ENCODE measurements at regions not wholly inside any gene's neighbourhood (a gene's known extent, or its start where the extent isn't known, plus 50 kb on each side); places are given as distances from the start of the nearest gene placed in this dataset.

- H3K36me3 ChIP-seq (ENCODE audit: control insufficient read depth, insufficient read depth, low read length, severe bottlenecking): no peaks in the 10 kb centered on the region
- no peak for DNase-seq (ENCODE audit: low read depth)
- peaks cover 6% of the 10 kb centered on the region for H3K27me3 ChIP-seq (replicated peaks; ENCODE audit: control insufficient read depth, insufficient read depth, low read length)
- no peaks in the 10 kb centered on the region for H3K4me1 ChIP-seq (ENCODE audit: control insufficient read depth, insufficient read depth, low read length)
- no peaks in the 10 kb centered on the region for H3K9me3 ChIP-seq (ENCODE audit: control insufficient read depth, low read length)
- no peak overlapping the region for H3K9ac ChIP-seq (ENCODE audit: low read length)
- no peak overlapping the region for H3K4me3 ChIP-seq (ENCODE audit: low read length)
These were observed 321.5 kb downstream of the MAP2K4 start for GRCh38 chr17:12342161-12342560.

GRCh38 chr17:12342609-12343435 is 322.1 kb downstream of the MAP2K4 start:
- DNase-seq (ENCODE audit: low read depth): no peak
- Histone ChIP-seq H3K4me3 (ENCODE audit: low read length) (no peak overlapping the region), H3K4me1 (ENCODE audit: control insufficient read depth, insufficient read depth, low read length) (no peaks in the 10 kb centered on the region), H3K9ac (ENCODE audit: low read length) (no peak overlapping the region), H3K36me3 (ENCODE audit: control insufficient read depth, insufficient read depth, low read length, severe bottlenecking) (no peaks in the 10 kb centered on the region), H3K9me3 (ENCODE audit: control insufficient read depth, low read length) (no peaks in the 10 kb centered on the region), H3K27me3 (replicated peaks; ENCODE audit: control insufficient read depth, insufficient read depth, low read length) (peaks cover 6% of the 10 kb centered on the region)

GRCh38 chr17:12348476-12348875 is 317.2 kb upstream of the MYOCD start:
- Histone ChIP-seq H3K27me3 (replicated peaks; ENCODE audit: control insufficient read depth, insufficient read depth, low read length) (no peaks in the 10 kb centered on the region), H3K9me3 (ENCODE audit: control insufficient read depth, low read length) (no peaks in the 10 kb centered on the region), H3K36me3 (ENCODE audit: control insufficient read depth, insufficient read depth, low read length, severe bottlenecking) (no peaks in the 10 kb centered on the region), H3K9ac (ENCODE audit: low read length) (no peak overlapping the region), H3K4me1 (ENCODE audit: control insufficient read depth, insufficient read depth, low read length) (no peaks in the 10 kb centered on the region), H3K4me3 (ENCODE audit: low read length) (no peak overlapping the region)
- DNase-seq (ENCODE audit: low read depth): peak; percentile 29

GRCh38 chr17:12349297-12349696 is 316.4 kb upstream of the MYOCD start:
- no peaks in the 10 kb centered on the region for H3K36me3 ChIP-seq (ENCODE audit: control insufficient read depth, insufficient read depth, low read length, severe bottlenecking)
- no peak for DNase-seq (ENCODE audit: low read depth)

GRCh38 chr17:12352127-12352526 is 313.6 kb upstream of the MYOCD start:
- Histone ChIP-seq H3K27me3 (replicated peaks; ENCODE audit: control insufficient read depth, insufficient read depth, low read length) (no peaks in the 10 kb centered on the region), H3K9me3 (ENCODE audit: control insufficient read depth, low read length) (peaks cover 3% of the 10 kb centered on the region), H3K4me3 (ENCODE audit: low read length) (no peak overlapping the region), H3K36me3 (ENCODE audit: control insufficient read depth, insufficient read depth, low read length, severe bottlenecking) (no peaks in the 10 kb centered on the region), H3K4me1 (ENCODE audit: control insufficient read depth, insufficient read depth, low read length) (no peaks in the 10 kb centered on the region), H3K9ac (ENCODE audit: low read length) (no peak overlapping the region)
- DNase-seq (ENCODE audit: low read depth): no peak

More at GRCh38 chr17:12349297-12349696, 316.4 kb upstream of the MYOCD start:
- Histone ChIP-seq H3K9me3 (ENCODE audit: control insufficient read depth, low read length) (no peaks in the 10 kb centered on the region), H3K4me1 (ENCODE audit: control insufficient read depth, insufficient read depth, low read length) (no peaks in the 10 kb centered on the region), H3K9ac (ENCODE audit: low read length) (no peak overlapping the region), H3K4me3 (ENCODE audit: low read length) (no peak overlapping the region), H3K27me3 (replicated peaks; ENCODE audit: control insufficient read depth, insufficient read depth, low read length) (no peaks in the 10 kb centered on the region)

- no peaks in the 10 kb centered on the region for H3K36me3 ChIP-seq (ENCODE audit: control insufficient read depth, insufficient read depth, low read length, severe bottlenecking)
- H3K9me3 ChIP-seq (ENCODE audit: control insufficient read depth, low read length): peaks cover 3% of the 10 kb centered on the region
- H3K9ac ChIP-seq (ENCODE audit: low read length): no peak overlapping the region
- DNase-seq (ENCODE audit: low read depth): no peak
- H3K27me3 ChIP-seq (replicated peaks; ENCODE audit: control insufficient read depth, insufficient read depth, low read length): peaks cover 6% of the 10 kb centered on the region
- H3K4me3 ChIP-seq (ENCODE audit: low read length): no peak overlapping the region
- H3K4me1 ChIP-seq (ENCODE audit: control insufficient read depth, insufficient read depth, low read length): no peaks in the 10 kb centered on the region
These were observed 308.1 kb upstream of the MYOCD start for GRCh38 chr17:12357600-12357999.

- Histone ChIP-seq H3K9me3 (ENCODE audit: control insufficient read depth, low read length) (peaks cover 3% of the 10 kb centered on the region), H3K9ac (ENCODE audit: low read length) (no peak overlapping the region), H3K36me3 (ENCODE audit: control insufficient read depth, insufficient read depth, low read length, severe bottlenecking) (no peaks in the 10 kb centered on the region), H3K4me1 (ENCODE audit: control insufficient read depth, insufficient read depth, low read length) (no peaks in the 10 kb centered on the region), H3K4me3 (ENCODE audit: low read length) (no peak overlapping the region), H3K27me3 (replicated peaks; ENCODE audit: control insufficient read depth, insufficient read depth, low read length) (peaks cover 6% of the 10 kb centered on the region)
- DNase-seq (ENCODE audit: low read depth): no peak
These were observed 307.2 kb upstream of the MYOCD start for GRCh38 chr17:12358477-12358876.

GRCh38 chr17:12362853-12363455 is 302.7 kb upstream of the MYOCD start:
- Histone ChIP-seq H3K4me3 (ENCODE audit: low read length) (no peak overlapping the region), H3K27me3 (replicated peaks; ENCODE audit: control insufficient read depth, insufficient read depth, low read length) (peaks cover 6% of the 10 kb centered on the region), H3K4me1 (ENCODE audit: control insufficient read depth, insufficient read depth, low read length) (no peaks in the 10 kb centered on the region), H3K9ac (ENCODE audit: low read length) (no peak overlapping the region), H3K36me3 (ENCODE audit: control insufficient read depth, insufficient read depth, low read length, severe bottlenecking) (no peaks in the 10 kb centered on the region), H3K9me3 (ENCODE audit: control insufficient read depth, low read length) (peaks cover 11% of the 10 kb centered on the region)
- no peak for DNase-seq (ENCODE audit: low read depth)

GRCh38 chr17:12365805-12366204 is 299.9 kb upstream of the MYOCD start:
- Histone ChIP-seq H3K4me1 (ENCODE audit: control insufficient read depth, insufficient read depth, low read length) (no peaks in the 10 kb centered on the region), H3K4me3 (ENCODE audit: low read length) (no peak overlapping the region), H3K9me3 (ENCODE audit: control insufficient read depth, low read length) (peaks cover 11% of the 10 kb centered on the region), H3K36me3 (ENCODE audit: control insufficient read depth, insufficient read depth, low read length, severe bottlenecking) (no peaks in the 10 kb centered on the region), H3K27me3 (replicated peaks; ENCODE audit: control insufficient read depth, insufficient read depth, low read length) (no peaks in the 10 kb centered on the region), H3K9ac (ENCODE audit: low read length) (no peak overlapping the region)
- no peak for DNase-seq (ENCODE audit: low read depth)

GRCh38 chr17:12369065-12369464 is 296.6 kb upstream of the MYOCD start:
- H3K36me3 ChIP-seq (ENCODE audit: control insufficient read depth, insufficient read depth, low read length, severe bottlenecking): no peaks in the 10 kb centered on the region
- DNase-seq (ENCODE audit: low read depth): no peak
- peaks cover 19% of the 10 kb centered on the region for H3K9me3 ChIP-seq (ENCODE audit: control insufficient read depth, low read length)

GRCh38 chr17:12376276-12376675 is 289.4 kb upstream of the MYOCD start:
- Histone ChIP-seq H3K27me3 (replicated peaks; ENCODE audit: control insufficient read depth, insufficient read depth, low read length) (no peaks in the 10 kb centered on the region), H3K9ac (ENCODE audit: low read length) (no peak overlapping the region), H3K36me3 (ENCODE audit: control insufficient read depth, insufficient read depth, low read length, severe bottlenecking) (no peaks in the 10 kb centered on the region), H3K4me3 (ENCODE audit: low read length) (no peak overlapping the region), H3K4me1 (ENCODE audit: control insufficient read depth, insufficient read depth, low read length) (no peaks in the 10 kb centered on the region), H3K9me3 (ENCODE audit: control insufficient read depth, low read length) (peaks cover 19% of the 10 kb centered on the region)
- DNase-seq (ENCODE audit: low read depth): no peak

More at GRCh38 chr17:12369065-12369464, 296.6 kb upstream of the MYOCD start:
- no peak overlapping the region for H3K4me3 ChIP-seq (ENCODE audit: low read length)
- no peaks in the 10 kb centered on the region for H3K27me3 ChIP-seq (replicated peaks; ENCODE audit: control insufficient read depth, insufficient read depth, low read length)
- no peaks in the 10 kb centered on the region for H3K4me1 ChIP-seq (ENCODE audit: control insufficient read depth, insufficient read depth, low read length)
- H3K9ac ChIP-seq (ENCODE audit: low read length): no peak overlapping the region

Data from adipocyte (in vitro differentiated cells).